ENCODE measurements at regions not wholly inside any gene's neighbourhood (a gene's known extent, or its start where the extent isn't known, plus 50 kb on each side); places are given as distances from the start of the nearest gene placed in this dataset.

DNA sequence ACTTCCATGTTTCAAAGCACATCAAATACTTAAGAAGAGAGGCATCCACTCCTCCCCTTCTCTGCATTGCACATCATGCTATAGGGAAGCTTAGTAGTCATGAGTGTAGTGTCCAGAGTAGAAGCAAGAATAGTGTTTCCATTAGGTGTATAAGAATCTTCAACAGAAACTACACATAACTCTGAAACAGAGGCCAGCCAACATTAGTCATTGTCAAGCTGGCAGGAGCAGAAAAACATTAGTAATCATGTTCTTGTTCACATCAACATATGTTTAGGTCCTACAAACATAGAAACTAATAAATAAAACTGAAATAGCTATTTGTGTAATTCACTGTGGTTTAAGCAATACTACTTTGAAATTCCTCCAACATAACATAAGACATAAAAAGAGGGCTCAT, 370.2 kb downstream of the PPP1R3A start:
- Histone ChIP-seq H3K36me3 (replicated peaks in 1 of 2; ENCODE audit: control insufficient read depth in 1 of 2, insufficient read depth in 2 of 2, low read length in 1 of 2) (no peaks in the 10 kb centered on the region), H3F3A (replicated peaks; ENCODE audit: insufficient read depth) (no peaks in the 10 kb centered on the region), H3K79me2 (ENCODE audit: insufficient read depth) (no peaks in the 10 kb centered on the region), H3K4me2 (no peak overlapping the region), H3K9me3 (no peaks in the 10 kb centered on the region), H4K20me1 (ENCODE audit: insufficient read depth) (no peaks in the 10 kb centered on the region), H3K4me3 (ENCODE audit: low read depth in 2 of 2, low read length in 1 of 2) (no peak overlapping the region), H3K9ac (no peak overlapping the region), H3K27ac (ENCODE audit: low read depth in 2 of 2, low read length in 1 of 2) (no peak overlapping the region), H2AFZ (ENCODE audit: low read depth) (no peak overlapping the region), H3K4me1 (ENCODE audit: control insufficient read depth in 1 of 2, insufficient read depth in 2 of 2, low read depth in 1 of 2, low read length in 1 of 2) (no peaks in the 10 kb centered on the region), H3K9me2 (no peaks in the 10 kb centered on the region), H3K27me3 (ENCODE audit: insufficient read depth) (no peaks in the 10 kb centered on the region)
- no peak for DNase-seq
- ChIA-PET POLR2A (no interaction called here), CTCF (interaction anchor here (1.2 kb wide), 1 partner anchor 20 kb away, joined by 4 read pairs; no protein-coding TSS in a partner anchor)
- TF ChIP-seq RXRA (IDR thresholded peaks at IDR 0.05; ENCODE audit: borderline replicate concordance, low read depth) (no peak), FOXJ3 (CRISPR knock-in tag; IDR thresholded peaks at IDR 0.05) (no peak), MXI1 (IDR thresholded peaks at IDR 0.05; ENCODE audit: low read depth, low read length) (no peak), NFIC (IDR thresholded peaks at IDR 0.05; ENCODE audit: borderline replicate concordance) (no peak), RCOR1 (IDR thresholded peaks at IDR 0.05; ENCODE audit: low read length) (no peak), RAD21 (IDR thresholded peaks at IDR 0.05; ENCODE audit: low read length) (no peak), JUND (IDR thresholded peaks at IDR 0.05) (no peak), FOSL2 (IDR thresholded peaks at IDR 0.05; ENCODE audit: borderline replicate concordance, low read depth) (no peak), GABPA (IDR thresholded peaks at IDR 0.05; ENCODE audit: low read depth) (no peak), TCF12 (IDR thresholded peaks at IDR 0.05) (no peak), EP300 (IDR thresholded peaks at IDR 0.05; ENCODE audit: borderline replicate concordance in 1 of 2, low read depth in 1 of 2, low read length in 1 of 2) (no peak)
- TF ChIP-seq, protein P1, sequence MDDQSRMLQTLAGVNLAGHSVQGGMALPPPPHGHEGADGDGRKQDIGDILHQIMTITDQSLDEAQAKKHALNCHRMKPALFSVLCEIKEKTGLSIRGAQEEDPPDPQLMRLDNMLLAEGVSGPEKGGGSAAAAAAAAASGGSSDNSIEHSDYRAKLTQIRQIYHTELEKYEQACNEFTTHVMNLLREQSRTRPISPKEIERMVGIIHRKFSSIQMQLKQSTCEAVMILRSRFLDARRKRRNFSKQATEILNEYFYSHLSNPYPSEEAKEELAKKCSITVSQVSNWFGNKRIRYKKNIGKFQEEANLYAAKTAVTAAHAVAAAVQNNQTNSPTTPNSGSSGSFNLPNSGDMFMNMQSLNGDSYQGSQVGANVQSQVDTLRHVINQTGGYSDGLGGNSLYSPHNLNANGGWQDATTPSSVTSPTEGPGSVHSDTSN (IDR thresholded peaks at IDR 0.05) = no peak
- TF ChIP-seq, protein P2, sequence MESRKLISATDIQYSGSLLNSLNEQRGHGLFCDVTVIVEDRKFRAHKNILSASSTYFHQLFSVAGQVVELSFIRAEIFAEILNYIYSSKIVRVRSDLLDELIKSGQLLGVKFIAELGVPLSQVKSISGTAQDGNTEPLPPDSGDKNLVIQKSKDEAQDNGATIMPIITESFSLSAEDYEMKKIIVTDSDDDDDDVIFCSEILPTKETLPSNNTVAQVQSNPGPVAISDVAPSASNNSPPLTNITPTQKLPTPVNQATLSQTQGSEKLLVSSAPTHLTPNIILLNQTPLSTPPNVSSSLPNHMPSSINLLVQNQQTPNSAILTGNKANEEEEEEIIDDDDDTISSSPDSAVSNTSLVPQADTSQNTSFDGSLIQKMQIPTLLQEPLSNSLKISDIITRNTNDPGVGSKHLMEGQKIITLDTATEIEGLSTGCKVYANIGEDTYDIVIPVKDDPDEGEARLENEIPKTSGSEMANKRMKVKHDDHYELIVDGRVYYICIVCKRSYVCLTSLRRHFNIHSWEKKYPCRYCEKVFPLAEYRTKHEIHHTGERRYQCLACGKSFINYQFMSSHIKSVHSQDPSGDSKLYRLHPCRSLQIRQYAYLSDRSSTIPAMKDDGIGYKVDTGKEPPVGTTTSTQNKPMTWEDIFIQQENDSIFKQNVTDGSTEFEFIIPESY (IDR thresholded peaks at IDR 0.05; ENCODE audit: borderline replicate concordance, low read depth) = no peak
- TF ChIP-seq, protein P3, sequence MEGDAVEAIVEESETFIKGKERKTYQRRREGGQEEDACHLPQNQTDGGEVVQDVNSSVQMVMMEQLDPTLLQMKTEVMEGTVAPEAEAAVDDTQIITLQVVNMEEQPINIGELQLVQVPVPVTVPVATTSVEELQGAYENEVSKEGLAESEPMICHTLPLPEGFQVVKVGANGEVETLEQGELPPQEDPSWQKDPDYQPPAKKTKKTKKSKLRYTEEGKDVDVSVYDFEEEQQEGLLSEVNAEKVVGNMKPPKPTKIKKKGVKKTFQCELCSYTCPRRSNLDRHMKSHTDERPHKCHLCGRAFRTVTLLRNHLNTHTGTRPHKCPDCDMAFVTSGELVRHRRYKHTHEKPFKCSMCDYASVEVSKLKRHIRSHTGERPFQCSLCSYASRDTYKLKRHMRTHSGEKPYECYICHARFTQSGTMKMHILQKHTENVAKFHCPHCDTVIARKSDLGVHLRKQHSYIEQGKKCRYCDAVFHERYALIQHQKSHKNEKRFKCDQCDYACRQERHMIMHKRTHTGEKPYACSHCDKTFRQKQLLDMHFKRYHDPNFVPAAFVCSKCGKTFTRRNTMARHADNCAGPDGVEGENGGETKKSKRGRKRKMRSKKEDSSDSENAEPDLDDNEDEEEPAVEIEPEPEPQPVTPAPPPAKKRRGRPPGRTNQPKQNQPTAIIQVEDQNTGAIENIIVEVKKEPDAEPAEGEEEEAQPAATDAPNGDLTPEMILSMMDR (IDR thresholded peaks at IDR 0.05) = no peak

DNA sequence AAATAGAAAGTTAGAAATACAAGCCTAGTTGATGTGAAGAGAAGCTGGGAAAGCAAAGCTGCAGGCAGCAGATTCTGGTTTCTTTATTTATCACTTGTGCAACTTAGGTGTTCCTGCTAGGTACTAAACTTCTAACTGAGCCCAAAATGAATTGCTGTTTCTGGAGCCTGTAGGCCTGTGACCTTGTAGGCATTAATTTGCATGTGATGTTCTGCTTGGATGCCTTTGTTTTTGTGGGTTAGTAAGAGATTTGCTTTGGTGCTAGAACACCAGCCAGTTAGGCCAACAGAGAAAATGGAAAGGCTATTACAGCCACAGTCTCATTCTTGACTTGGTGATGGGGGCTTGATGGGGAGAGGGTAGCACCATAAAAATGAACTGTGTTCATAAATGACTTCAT, 370.7 kb downstream of the PPP1R3A start:
- POLR2A ChIA-PET = no interaction called here
- H3F3A ChIP-seq (replicated peaks; ENCODE audit: insufficient read depth) = no peaks in the 10 kb centered on the region

More for the DNA sequence above, 370.7 kb downstream of the PPP1R3A start:
- no peak for DNase-seq
- Histone ChIP-seq H2AFZ (ENCODE audit: low read depth) (no peak overlapping the region), H3K79me2 (ENCODE audit: insufficient read depth) (no peaks in the 10 kb centered on the region), H3K27me3 (ENCODE audit: insufficient read depth) (no peaks in the 10 kb centered on the region), H3K27ac (ENCODE audit: low read depth in 2 of 2, low read length in 1 of 2) (no peak overlapping the region), H4K20me1 (ENCODE audit: insufficient read depth) (no peaks in the 10 kb centered on the region), H3K9me3 (no peaks in the 10 kb centered on the region), H3K9ac (no peak overlapping the region), H3K4me2 (no peak overlapping the region), H3K9me2 (no peaks in the 10 kb centered on the region), H3K4me3 (ENCODE audit: low read depth in 2 of 2, low read length in 1 of 2) (no peak overlapping the region), H3K4me1 (ENCODE audit: control insufficient read depth in 1 of 2, insufficient read depth in 2 of 2, low read depth in 1 of 2, low read length in 1 of 2) (no peaks in the 10 kb centered on the region), H3K36me3 (replicated peaks in 1 of 2; ENCODE audit: control insufficient read depth in 1 of 2, insufficient read depth in 2 of 2, low read length in 1 of 2) (no peaks in the 10 kb centered on the region)
- TF ChIP-seq, protein P2 (IDR thresholded peaks at IDR 0.05; ENCODE audit: borderline replicate concordance, low read depth) = no peak
- TF ChIP-seq, protein P3 (IDR thresholded peaks at IDR 0.05) = no peak
- no peak for TF ChIP-seq TAF1 (IDR thresholded peaks at IDR 0.05; ENCODE audit: borderline replicate concordance, low read depth, low read length)
- TF ChIP-seq FOXJ3 (CRISPR knock-in tag; IDR thresholded peaks at IDR 0.05) = no peak
- TF ChIP-seq MEF2A (IDR thresholded peaks at IDR 0.05; ENCODE audit: borderline replicate concordance, low read depth) = no peak
- no peak for TF ChIP-seq RCOR1 (IDR thresholded peaks at IDR 0.05; ENCODE audit: low read length)
- no peak for TF ChIP-seq GABPA (IDR thresholded peaks at IDR 0.05; ENCODE audit: low read depth)
- TF ChIP-seq, protein P4, sequence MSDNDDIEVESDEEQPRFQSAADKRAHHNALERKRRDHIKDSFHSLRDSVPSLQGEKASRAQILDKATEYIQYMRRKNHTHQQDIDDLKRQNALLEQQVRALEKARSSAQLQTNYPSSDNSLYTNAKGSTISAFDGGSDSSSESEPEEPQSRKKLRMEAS (IDR thresholded peaks at IDR 0.05; ENCODE audit: low read depth) = no peak
- CTCF ChIA-PET = interaction anchor here (1.2 kb wide), 1 partner anchor 21 kb away, joined by 4 read pairs; no protein-coding TSS in a partner anchor
